SU-DHL-6 (cell line): ENCODE measurements at regions not wholly inside any gene's neighbourhood (a gene's known extent, or its start where the extent isn't known, plus 50 kb on each side); places are given as distances from the start of the nearest gene placed in this dataset.

Experiments used
- CTCF ChIP-seq: fragments of 200-600 bp; sonication (generic); IDR thresholded peaks from one replicate; pipeline ENCODE4 v1.5.1; 2017; ENCODE audit warnings: antibody characterized with exemption, mild to moderate bottlenecking, low read length, moderate library complexity; ENCODE audit not compliant: insufficient read depth, poor library complexity, severe bottlenecking
- EZH2phosphoT487 ChIP-seq: fragments of 200-600 bp; sonication (generic), shearing (Covaris generic); conservative IDR thresholded peaks from 2 replicates; pipeline ENCODE4 v1.6.1; 2018; ENCODE audit warnings: mild to moderate bottlenecking, antibody characterized with exemption, low read length, moderate library complexity, mixed read lengths

- no peak for TF ChIP-seq CTCF
- no peak for TF ChIP-seq EZH2phosphoT487
These were observed 240.3 kb downstream of the SEC23IP start for GRCh38 chr10:120132811-120133210.
